ENCODE measurements at regions not wholly inside any gene's neighbourhood (a gene's known extent, or its start where the extent isn't known, plus 50 kb on each side); places are given as distances from the start of the nearest gene placed in this dataset.

DNA sequence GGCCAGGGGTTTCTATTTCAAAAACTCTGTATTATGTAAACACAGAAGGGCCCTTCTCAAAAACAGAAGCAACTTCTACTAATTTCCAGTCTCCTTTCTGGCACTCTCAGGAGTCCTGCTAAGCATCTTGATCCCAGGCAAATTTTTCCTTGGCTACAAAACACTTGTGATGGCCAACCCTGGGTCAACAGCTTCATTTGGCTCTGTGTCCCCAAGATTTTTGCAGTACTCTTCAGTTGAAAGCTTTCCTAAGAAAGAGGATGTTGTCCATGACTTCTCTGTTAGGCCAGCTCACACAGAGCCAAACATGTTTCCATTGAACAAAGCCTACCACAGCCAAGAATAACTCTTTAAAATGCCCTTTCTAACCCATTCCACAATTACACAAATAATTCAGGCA, 99.0 kb upstream of the EGR2 start:
- Histone ChIP-seq H3K36me3 (replicated peaks; ENCODE audit: insufficient read depth, low read length) (no peaks in the 10 kb centered on the region), H2AFZ (ENCODE audit: low read length) (no peak overlapping the region), H3K27ac (ENCODE audit: low read length) (no peak overlapping the region), H3K4me1 (ENCODE audit: low read length) (peaks cover 13% of the 10 kb centered on the region), H3K4me3 (ENCODE audit: low read length) (no peak overlapping the region), H3K27me3 (replicated peaks; ENCODE audit: insufficient read depth, low read length) (no peaks in the 10 kb centered on the region), H4K20me1 (ENCODE audit: insufficient read depth, low read length) (no peaks in the 10 kb centered on the region), H3K79me2 (ENCODE audit: low read length) (no peaks in the 10 kb centered on the region), H3K9ac (ENCODE audit: low read length) (no peak overlapping the region), H3F3A (ENCODE audit: insufficient read depth, low read length) (no peaks in the 10 kb centered on the region), H3K9me3 (replicated peaks; ENCODE audit: insufficient read depth, low read length) (no peaks in the 10 kb centered on the region), H3K9me2 (replicated peaks; ENCODE audit: insufficient read depth, low read length) (no peaks in the 10 kb centered on the region), H3K4me2 (ENCODE audit: low read depth, low read length) (no peak overlapping the region)
- DNase-seq = no peak
- no peak for TF ChIP-seq EZH2 (optimal IDR thresholded peaks at IDR 0.05; ENCODE audit: low read depth, low read length)
- no peak for TF ChIP-seq EZH2phosphoT487 (IDR thresholded peaks at IDR 0.05; ENCODE audit: low read length)
- TF ChIP-seq, protein P1, sequence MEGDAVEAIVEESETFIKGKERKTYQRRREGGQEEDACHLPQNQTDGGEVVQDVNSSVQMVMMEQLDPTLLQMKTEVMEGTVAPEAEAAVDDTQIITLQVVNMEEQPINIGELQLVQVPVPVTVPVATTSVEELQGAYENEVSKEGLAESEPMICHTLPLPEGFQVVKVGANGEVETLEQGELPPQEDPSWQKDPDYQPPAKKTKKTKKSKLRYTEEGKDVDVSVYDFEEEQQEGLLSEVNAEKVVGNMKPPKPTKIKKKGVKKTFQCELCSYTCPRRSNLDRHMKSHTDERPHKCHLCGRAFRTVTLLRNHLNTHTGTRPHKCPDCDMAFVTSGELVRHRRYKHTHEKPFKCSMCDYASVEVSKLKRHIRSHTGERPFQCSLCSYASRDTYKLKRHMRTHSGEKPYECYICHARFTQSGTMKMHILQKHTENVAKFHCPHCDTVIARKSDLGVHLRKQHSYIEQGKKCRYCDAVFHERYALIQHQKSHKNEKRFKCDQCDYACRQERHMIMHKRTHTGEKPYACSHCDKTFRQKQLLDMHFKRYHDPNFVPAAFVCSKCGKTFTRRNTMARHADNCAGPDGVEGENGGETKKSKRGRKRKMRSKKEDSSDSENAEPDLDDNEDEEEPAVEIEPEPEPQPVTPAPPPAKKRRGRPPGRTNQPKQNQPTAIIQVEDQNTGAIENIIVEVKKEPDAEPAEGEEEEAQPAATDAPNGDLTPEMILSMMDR (IDR thresholded peaks at IDR 0.05; ENCODE audit: low read length) = no peak

DNA sequence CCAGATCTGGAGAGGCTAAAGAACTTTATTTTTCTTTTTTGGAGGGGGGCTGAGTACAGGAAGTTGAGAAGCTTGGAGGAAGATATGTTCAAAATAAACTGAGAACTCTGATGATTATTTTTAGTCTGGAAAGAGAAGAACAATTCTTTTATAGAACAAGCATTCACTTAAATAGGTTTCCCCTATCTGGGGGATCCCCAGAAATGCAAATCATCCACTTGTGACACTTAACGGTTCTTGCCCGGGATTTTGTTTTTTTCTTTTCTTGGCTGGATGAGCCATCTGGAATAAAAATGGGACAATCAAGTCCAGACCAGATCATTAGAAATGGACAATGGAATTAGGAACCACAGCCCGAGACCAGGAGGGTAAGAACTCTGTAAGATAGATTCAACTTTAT, 95.9 kb upstream of the EGR2 start:
- Histone ChIP-seq H3K27ac (ENCODE audit: low read length) (no peak overlapping the region), H3K4me3 (ENCODE audit: low read length) (no peak overlapping the region), H2AFZ (ENCODE audit: low read length) (no peak overlapping the region), H3K79me2 (ENCODE audit: low read length) (no peaks in the 10 kb centered on the region), H3K4me1 (ENCODE audit: low read length) (peaks cover 13% of the 10 kb centered on the region), H3F3A (ENCODE audit: insufficient read depth, low read length) (no peaks in the 10 kb centered on the region), H3K9me2 (replicated peaks; ENCODE audit: insufficient read depth, low read length) (no peaks in the 10 kb centered on the region), H3K4me2 (ENCODE audit: low read depth, low read length) (peak overlapping the region; percentile 26; the same call in 1 of the 2 replicates), H3K27me3 (replicated peaks; ENCODE audit: insufficient read depth, low read length) (no peaks in the 10 kb centered on the region), H4K20me1 (ENCODE audit: insufficient read depth, low read length) (no peaks in the 10 kb centered on the region), H3K9ac (ENCODE audit: low read length) (no peak overlapping the region), H3K9me3 (replicated peaks; ENCODE audit: insufficient read depth, low read length) (no peaks in the 10 kb centered on the region), H3K36me3 (replicated peaks; ENCODE audit: insufficient read depth, low read length) (no peaks in the 10 kb centered on the region)
- no peak for TF ChIP-seq EZH2 (optimal IDR thresholded peaks at IDR 0.05; ENCODE audit: low read depth, low read length)
- no peak for TF ChIP-seq EZH2phosphoT487 (IDR thresholded peaks at IDR 0.05; ENCODE audit: low read length)
- TF ChIP-seq, protein P1 (IDR thresholded peaks at IDR 0.05; ENCODE audit: low read length) = no peak
- DNase-seq = peak; percentile 20

DNA sequence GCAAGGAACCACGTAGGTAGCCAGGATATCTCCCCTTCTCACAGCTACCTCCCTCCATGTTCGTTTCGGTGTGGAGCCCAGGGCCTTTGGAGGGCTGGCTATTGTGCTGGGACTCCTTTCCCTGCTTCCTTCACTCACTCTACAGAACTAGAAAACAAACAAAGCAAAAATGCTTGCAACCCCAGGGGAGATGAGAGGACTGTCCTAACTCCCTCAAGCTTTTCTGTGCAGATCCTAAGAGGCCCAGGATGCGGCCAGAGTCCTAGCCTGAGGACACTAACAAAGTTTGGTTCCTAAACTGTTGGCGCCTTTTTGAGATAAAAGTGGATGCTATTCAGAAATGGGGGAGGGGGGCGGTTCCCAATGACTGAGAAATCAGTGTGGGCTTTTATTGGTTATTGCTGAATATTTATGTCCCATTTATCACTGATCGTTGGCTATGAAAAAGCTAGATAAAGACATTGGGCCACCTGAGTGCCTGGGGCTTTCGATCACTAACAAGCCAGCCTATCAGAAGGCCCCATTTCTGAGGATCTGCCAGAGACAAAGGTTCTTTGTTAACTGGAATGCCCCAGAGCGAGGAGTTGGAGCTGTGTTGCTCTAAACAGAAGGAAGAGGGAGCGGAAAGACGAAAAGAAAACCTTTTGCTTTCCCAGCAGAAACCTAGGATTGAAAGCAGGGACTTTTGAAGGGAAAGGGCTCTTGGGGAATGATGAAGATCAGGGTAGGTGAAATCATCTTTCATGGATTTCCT, 95.2 kb upstream of the EGR2 start:
- no peak for DNase-seq
- peak overlapping the region; percentile 26; the same call in 1 of the 2 replicates for H3K4me2 ChIP-seq (ENCODE audit: low read depth, low read length)

More for the DNA sequence above, 95.2 kb upstream of the EGR2 start:
- Histone ChIP-seq H3K9me2 (replicated peaks; ENCODE audit: insufficient read depth, low read length) (no peaks in the 10 kb centered on the region), H3K27me3 (replicated peaks; ENCODE audit: insufficient read depth, low read length) (no peaks in the 10 kb centered on the region), H3K79me2 (ENCODE audit: low read length) (no peaks in the 10 kb centered on the region), H3F3A (ENCODE audit: insufficient read depth, low read length) (no peaks in the 10 kb centered on the region), H2AFZ (ENCODE audit: low read length) (no peak overlapping the region), H3K9ac (ENCODE audit: low read length) (no peak overlapping the region), H3K27ac (ENCODE audit: low read length) (no peak overlapping the region), H3K4me3 (ENCODE audit: low read length) (no peak overlapping the region), H3K36me3 (replicated peaks; ENCODE audit: insufficient read depth, low read length) (no peaks in the 10 kb centered on the region), H4K20me1 (ENCODE audit: insufficient read depth, low read length) (no peaks in the 10 kb centered on the region), H3K4me1 (ENCODE audit: low read length) (peaks cover 13% of the 10 kb centered on the region), H3K9me3 (replicated peaks; ENCODE audit: insufficient read depth, low read length) (no peaks in the 10 kb centered on the region)
- TF ChIP-seq EZH2phosphoT487 (IDR thresholded peaks at IDR 0.05; ENCODE audit: low read length) = no peak
- no peak for TF ChIP-seq EZH2 (optimal IDR thresholded peaks at IDR 0.05; ENCODE audit: low read depth, low read length)
- TF ChIP-seq, protein P1 (IDR thresholded peaks at IDR 0.05; ENCODE audit: low read length) = no peak
